ENCODE measurements at regions not wholly inside any gene's neighbourhood (a gene's known extent, or its start where the extent isn't known, plus 50 kb on each side); places are given as distances from the start of the nearest gene placed in this dataset.

DNA sequence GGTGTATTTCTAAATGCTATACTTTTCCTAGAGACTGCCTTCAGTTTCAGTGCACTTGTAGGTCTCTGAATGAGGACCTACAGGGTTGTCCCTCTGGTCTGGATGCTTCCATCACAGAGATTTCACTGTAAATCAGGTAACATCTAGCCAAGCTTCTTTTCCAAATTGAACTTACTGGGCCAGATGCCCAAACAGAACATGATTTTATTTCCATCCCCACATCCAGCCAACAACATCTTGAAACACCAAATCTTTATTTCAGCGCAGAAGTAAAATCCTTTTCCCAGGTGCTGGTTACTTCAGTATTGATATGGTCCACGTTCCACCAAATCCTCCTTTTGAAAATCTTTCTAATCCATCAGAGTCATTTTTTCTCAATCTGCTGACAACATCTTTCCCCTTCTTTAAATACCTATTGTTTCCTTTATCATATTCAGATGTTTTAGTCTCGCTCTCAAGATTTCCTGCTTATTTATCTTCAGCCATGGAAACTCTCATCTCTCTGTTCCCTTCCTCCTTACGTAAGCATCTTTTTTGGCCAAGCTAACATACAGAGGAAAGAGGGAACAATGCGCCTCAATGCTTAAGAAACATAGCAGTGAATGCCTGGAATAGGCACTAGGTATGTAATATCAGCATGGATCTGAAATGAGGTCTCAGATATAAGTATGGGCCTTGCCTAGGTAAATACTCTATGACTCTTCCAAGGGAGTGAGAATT lies 201.2 kb upstream of the MTNR1B start:
- TF ChIP-seq, protein P1, sequence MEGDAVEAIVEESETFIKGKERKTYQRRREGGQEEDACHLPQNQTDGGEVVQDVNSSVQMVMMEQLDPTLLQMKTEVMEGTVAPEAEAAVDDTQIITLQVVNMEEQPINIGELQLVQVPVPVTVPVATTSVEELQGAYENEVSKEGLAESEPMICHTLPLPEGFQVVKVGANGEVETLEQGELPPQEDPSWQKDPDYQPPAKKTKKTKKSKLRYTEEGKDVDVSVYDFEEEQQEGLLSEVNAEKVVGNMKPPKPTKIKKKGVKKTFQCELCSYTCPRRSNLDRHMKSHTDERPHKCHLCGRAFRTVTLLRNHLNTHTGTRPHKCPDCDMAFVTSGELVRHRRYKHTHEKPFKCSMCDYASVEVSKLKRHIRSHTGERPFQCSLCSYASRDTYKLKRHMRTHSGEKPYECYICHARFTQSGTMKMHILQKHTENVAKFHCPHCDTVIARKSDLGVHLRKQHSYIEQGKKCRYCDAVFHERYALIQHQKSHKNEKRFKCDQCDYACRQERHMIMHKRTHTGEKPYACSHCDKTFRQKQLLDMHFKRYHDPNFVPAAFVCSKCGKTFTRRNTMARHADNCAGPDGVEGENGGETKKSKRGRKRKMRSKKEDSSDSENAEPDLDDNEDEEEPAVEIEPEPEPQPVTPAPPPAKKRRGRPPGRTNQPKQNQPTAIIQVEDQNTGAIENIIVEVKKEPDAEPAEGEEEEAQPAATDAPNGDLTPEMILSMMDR (IDR thresholded peaks at IDR 0.05; ENCODE audit: borderline replicate concordance, extremely low read depth, low read length, poor library complexity, severe bottlenecking) = no peak
- TF ChIP-seq EZH2 (IDR thresholded peaks at IDR 0.05; ENCODE audit: borderline replicate concordance, low read depth, low read length, severe bottlenecking) = no peak
